Stimulated activated CD4-positive, alpha-beta T cell treated with anti-CD3 and anti-CD28 coated beads, Interleukin-1b, Interleukin-23, amount 100 ng/mL, for 1 hour (primary cell): ENCODE measurements at regions not wholly inside any gene's neighbourhood (a gene's known extent, or its start where the extent isn't known, plus 50 kb on each side); places are given as distances from the start of the nearest gene placed in this dataset.
"Not testable (repeated sequence)": the region's sequence is repeated elsewhere in the genome, so short reads cannot be mapped to it uniquely, and the experiment has no call there.

ENCODE experiments used
- DNase-seq, 2 donors: peaks; one replicate each; pipeline ENCODE4 v3.0.0-alpha.2; 2020; ENCODE audit warnings: low read depth in 2 of 2

DNA sequence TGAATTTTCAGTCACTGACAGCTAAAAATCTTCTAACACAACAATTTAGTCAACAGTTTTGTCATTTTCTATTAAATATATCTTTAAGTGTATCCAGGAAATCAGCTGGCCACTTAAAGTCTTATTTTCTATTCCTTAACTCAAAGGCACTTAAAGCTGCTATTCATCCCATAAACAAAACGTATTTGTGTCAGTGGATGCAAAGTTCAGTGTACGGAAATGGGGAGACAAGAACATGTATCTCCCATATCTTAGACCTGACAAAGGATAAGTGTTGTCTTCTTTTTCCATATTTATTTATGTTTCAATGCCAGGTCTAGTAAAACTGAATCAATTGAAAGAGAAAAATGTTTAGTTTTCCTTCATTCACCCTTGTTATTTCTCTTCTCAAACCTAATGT, 409.8 kb upstream of the KLHL1 start:
- no peak for DNase-seq

DNA sequence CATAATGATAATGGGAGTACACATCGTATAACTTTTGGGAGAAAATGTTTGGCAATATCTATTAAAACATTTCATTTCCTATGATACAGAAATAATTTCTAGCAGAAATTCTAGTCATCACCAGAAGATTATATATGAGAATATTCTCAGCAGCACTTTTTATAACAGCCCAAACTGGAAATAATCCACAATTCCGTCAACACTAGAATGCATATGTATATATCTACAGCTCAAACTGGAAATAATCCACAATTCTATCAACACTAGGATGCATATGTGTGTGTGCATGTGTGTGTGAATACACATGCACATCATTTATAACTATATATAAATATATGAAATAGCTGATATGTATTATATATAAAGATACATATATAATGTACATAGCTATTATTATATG, 408.0 kb upstream of the KLHL1 start:
- no peak for DNase-seq

DNA sequence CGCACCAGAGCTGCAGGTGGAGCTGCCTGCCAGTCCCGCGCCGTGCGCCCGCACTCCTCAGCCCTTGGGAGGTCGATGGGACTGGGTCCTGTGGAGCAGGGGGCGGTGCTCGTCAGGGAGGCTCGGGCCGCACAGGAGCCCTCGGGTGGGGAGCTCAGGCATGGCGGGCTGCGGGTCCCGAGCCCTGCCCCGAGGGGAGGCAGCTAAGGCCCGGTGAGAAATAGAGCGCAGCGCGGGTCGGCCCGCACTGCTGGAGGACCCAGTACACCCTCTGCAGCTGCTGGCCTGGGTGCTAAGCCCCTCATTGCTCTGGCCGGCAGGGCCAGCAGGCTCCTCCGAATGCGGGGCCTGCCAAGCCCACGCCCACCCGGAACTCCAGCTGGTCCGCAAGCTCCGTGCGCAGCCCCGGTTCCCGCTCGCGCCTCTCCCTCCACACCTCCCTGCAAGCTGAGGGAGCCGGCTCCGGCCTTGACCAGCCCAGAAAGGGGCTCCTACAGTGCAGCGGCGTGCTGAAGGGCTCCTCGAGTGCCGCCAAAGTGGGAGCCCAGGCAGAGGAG, 403.7 kb upstream of the KLHL1 start:
- not testable (repeated sequence) for DNase-seq

DNA sequence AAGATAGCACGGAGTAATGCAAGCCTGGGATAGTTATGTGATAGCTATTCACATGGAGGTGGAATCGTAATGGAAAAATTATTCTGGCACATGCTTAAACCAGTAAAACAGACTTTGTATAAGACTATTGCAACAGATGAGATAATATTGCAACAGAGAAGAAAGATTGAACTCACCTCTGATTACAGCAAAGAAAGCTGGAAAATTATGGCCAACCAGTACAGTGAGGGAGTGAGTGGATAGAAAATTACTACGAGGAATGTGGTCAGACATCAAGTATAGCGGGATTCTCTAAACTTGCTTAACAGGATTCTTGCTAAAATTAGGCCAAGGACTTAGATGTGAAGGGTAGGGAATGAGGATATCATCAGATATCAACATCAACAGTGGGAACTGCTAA, 397.6 kb upstream of the KLHL1 start:
- no peak for DNase-seq

DNA sequence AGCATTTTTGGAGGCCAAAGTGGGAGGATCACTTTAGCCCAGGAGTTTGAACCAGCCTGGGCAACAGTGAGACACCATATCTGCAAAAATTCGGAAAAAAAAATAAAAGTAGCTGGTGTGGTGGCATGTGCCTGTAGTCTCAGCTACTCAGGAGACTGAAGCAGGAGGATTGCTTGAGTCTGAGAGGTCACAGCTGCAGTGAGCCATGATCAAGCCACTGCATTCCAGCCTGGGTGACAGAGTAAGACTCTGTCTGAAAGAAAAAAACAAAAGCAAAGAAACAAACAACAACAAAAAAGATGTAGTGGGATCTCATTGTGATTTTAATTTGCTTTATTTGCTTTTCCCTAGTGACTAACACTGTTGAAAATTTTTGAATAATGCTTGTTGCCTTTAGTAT, 394.7 kb upstream of the KLHL1 start:
- no peak for DNase-seq

DNA sequence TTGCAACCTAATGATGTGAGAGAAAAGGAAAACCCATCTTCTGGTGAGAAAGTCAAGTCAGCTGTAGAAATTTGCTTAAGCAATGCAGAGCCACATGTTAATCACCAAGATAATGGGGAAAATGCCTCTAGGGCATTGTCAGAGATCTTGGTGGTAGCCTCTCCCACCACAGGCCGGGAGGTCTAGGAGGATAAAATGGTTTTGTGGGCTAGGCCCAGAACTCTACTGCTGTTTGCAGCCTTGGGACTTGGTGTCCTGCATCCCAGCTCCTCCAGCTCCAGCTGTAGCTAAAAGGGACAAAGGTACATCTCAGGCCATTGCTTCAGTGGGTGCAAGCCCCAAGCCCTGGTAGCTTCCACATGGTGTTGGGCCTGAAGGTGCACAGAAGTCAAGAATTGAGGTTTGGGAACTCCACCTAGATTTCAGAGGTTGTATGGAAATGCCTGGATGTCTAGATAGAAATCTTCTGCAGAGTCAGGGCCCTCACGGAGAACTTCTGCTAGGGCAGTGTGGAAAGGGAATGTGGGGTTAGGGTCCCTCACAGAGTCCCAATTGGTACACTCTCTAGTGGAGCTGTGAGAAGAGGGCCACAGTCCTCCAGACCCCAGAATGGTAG, 382.2 kb upstream of the KLHL1 start:
- no peak for DNase-seq

DNA sequence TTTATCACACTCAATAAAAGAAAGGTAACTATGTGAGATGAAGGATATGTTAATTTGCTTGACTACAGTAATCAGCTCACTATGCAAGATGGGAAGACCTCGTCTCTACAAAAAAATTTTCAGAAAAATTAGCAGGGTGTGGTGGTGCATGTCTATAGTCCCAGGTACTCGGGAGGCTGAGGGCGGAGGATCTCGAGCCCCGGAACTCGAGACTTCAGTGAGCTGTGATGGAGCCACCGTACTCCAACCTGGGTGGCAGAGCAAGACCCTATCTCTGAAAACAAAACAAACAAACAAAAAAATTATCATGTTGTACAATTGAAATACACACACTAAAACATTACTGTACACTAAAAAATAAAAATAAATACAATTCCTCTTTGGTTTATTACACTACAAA, 376.7 kb upstream of the KLHL1 start:
- no peak for DNase-seq

DNA sequence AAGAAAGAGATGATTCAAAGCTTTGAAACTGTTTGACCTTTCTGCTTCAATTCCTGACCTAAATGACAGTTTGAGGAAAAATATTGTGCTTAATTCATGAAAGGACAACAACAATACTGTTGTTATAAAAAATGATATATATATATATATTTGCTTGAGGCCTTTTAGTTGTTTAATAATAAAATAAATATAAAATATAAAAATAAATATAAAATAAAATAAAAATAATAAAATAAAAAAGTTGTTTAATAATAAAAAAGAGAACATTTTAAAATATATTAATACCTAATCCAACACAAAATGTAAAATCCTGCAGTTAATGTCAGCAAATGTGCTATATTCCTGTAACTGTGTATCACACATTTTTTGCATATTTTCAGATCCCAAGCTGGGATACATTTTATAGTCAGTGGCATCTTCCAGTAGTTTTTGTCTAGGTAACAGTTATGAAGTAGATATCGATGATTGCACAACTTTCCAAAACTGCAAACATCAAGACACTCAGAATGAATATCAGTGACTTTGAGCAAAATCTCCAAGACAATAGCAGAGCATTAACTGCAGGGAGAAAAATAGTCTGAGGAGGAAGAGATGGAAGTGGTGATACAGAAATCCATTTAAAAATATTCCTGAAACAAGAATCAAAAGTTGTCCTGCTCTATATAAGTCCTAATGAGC, 375.5 kb upstream of the KLHL1 start:
- no peak for DNase-seq

DNA sequence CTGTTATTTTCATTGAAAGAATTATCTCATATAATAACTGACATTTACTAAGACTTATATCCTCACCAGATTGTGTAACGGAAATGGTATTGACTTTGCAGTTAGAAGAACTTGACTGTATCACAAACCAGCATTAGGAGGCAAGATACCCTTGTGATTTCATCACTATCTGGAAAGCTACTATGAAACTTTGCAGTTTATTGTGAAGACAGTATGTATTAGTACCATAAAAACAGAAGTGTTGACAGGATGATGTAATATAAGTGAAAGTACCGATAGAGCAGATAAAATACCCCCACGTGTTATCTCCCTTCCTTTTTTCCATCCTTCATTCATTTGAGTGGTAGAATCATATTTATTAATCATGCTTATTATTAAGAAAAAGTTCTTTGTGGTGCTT, 365.7 kb upstream of the KLHL1 start:
- DNase-seq: no peak

DNA sequence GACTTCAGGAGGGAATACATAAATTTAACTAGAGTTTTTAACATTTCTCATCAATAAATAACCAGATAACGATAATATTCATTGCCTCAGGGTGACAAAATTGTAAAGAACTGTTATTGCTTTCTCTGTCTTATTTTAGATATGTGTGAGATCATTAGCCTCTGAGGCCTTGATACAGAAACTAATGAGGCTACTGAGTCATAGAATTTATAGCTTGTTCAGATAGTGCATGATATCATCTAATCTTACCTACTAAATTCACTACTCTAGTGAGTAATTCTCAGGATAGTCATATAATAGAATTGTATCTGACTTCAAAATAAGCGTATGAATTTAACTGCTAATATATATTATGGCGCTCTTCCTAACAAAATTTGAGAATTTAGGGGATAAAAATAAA, 360.8 kb upstream of the KLHL1 start:
- DNase-seq: no peak

DNA sequence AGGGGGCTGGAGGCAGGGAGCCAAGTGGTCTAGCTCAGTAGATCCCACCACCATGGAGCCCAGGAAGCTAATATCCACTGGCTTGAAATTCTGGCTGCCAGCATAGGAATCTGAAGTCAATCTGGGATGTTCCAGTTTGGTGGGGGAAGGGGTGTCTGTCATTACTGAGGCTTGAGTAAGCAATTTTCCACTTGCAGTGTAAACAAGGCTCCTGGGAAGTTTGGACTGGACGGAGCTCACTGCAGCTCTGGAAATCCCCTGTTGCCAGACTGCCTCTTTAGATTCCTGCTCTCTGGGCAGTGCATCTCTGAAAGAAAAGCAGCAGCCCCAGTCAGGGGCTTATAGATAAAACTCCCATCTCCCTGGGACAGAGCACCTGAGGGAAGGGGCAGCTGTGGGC, 349.2 kb upstream of the KLHL1 start:
- DNase-seq: no peak

DNA sequence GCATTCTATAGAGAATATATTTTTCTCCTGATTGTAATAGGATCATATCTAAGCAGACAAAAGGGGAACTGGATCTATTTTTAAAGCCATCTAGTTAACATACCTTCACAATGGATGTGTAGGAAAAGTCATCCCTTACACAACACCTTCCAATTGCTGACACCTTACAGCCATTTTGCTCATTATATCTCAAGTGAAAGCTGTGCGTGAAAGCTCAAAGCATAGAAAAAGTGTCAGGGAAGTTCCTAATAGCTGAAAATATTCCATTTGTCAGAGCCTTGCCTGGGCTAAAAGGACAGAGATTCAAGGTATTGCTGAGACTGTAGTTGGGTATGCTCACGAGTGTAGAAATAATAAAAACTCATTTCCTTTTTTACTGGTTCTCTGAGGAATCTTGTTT, 340.6 kb upstream of the KLHL1 start:
- DNase-seq: no peak

DNA sequence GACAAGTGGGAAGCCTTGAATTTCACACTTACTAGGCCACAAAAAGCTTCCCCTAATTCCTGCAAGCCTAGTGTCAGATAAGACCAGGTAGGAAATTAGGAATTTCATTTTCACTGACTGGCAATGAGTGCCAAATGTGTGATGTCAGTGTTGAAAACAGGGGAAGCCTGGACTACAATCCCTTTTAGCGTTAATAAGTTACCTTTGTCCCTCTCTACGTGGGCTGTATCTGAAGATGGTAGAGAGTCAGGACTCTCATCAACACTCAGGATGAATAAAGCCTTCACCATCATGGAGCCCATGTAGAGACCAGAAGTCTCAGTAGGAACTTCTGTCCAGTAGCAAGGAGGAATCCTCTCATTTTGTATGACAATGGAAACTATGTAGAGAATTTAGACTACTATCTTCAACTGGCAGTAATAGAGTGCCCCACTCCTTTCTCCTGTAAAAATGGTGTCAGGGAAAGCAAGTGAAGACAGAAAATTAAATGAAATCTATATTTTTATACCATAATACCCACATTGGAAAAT, 324.1 kb upstream of the KLHL1 start:
- DNase-seq: no peak

DNA sequence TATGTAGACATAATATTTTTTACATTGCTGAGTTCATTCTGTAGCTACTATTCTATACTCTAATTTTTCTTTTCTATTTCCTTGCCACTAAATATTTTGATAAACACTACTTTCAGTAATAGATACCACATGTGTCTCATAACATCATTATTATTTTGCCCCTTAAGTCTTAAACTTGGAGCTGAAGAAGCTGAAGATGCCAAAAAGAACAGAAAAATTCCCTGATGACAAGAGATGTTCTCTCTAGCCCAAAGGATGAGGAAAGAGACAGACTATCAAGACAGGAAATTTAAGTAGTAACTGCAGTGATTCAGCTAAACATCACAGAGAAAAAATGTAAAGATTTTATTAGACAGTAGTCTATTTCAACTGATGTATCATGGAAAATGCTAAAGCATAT, 322.0 kb upstream of the KLHL1 start:
- no peak for DNase-seq

DNA sequence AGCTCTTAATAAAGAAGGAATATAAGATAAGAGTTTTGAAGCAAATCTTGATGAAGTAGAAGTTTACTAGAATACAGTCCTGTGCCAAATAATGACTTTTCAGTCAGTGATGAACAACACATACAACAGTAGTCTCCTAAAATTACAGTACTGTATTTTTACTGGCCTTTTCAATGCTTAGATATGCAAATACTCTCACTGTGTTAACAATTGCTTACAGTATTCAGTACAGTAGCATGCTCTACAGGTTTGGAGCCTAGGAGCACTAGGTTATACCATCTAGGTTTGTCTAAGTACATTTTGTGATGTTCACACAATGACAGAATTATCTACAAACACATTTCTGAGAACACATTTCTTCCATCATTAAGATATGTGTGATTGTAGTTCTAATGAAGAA, 316.7 kb upstream of the KLHL1 start:
- no peak for DNase-seq

DNA sequence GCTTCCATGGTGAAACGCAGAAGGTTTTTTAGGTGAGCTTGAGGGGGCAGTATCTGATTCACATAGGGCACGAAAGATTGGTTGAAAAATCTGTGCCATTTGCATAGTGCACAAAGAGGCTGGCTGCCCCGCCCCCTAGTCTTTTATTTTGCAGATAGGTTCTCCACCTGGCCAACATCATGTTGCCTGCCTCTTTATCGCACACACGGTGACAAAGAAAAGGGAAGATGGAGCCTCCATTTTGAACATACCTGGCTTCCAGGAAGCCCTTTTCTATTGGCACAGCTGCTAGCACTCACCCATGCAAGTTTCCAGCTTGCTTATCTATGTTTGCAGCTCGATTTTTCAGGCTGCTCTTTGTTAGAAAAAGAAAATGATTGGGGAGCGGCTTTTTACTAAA, 316.2 kb upstream of the KLHL1 start:
- no peak for DNase-seq

DNA sequence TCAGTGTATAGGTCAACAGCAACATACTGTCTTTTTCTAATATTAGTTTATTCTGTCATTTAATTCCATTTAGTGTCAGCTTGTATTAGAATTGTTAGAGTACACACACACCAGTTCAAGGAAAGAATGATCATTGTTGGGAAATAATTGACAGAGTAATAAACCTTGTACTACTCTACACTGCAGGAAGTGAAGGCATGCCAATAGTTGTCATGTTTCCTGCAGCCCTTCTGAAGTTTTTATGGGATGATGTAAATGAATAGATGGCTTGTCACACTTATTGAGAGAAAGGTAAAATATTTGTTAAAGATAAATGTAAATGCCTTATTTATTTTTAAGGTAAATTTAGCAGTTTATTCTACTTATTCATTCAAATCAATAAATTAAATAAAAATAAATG, 306.9 kb upstream of the KLHL1 start:
- DNase-seq: no peak

DNA sequence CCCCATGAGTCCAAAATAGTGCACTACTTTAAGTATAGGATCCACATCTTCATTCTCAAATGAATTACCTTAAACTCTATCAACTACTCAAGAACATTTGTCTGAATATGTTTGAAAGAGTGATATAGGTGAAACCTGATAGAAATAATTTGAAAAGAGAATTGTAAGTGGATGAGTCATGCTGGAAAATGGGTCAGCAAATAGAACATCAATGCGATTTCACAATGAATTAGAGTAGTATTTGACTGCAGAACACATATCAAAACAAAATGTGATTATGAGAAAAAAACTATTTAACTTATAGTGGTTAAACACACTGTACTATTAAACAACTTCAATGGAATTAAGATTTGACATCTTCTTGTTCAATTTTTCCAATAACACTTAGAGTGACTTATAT, 300.6 kb upstream of the KLHL1 start:
- DNase-seq: no peak

DNA sequence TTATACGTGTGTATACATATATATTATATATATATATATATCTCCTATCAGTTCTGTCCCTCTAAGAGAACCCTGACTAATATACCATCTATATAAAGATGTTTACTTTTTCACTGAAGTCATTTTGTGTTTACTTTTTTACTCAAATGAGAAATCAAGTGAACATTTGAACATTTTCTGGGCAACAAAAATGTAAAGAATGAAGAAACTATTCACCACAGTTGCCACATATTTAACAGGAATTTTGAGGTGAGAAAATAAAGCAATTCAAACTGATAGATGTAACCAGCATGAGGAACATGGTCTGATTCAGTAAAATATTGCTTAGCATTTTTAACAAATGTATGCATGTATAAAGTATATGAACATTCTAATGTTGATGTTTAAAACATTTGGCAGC, 299.2 kb upstream of the KLHL1 start:
- no peak for DNase-seq

DNA sequence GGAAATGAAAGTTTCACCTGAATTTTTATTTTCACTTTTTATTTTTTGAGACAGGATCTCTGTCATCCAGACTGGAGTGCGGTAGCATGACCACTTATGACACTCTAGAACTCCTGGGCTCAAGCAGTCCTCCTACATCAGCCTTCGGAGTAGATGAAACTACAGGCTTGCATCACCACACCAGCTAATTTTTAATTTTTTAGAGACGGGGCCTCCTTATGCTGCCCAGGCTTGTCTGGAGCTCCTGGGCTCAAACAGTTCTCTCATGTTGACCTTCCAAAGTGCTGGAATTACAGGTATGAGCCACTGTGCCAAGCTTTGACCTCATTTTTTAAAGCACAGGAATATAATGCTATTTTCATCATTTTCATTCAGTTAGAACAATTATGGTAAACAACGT, 297.0 kb upstream of the KLHL1 start:
- no peak for DNase-seq

DNA sequence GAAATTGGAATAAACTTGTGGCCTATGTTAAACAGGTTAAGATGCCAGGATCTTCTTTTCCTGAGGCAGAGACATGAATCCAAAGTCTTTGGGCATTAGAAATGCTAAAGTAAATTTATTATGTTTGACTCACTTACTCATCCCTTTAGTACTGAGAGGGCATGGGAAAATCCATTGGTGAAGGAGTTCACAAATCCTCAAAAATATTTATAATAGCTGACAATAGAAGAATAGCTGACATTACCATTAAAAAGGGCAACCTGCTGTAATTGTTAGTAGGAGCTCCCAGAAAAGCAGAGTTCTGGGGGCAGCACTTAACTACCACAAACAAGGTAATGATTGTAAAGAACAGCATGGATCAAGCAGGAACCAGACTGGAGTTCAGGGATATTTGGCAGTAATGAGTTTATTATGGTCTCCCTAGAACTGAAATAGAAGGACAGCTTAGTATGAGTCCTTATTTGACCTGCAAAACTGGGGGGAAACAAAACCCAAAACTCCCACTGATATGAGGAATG, 285.8 kb upstream of the KLHL1 start:
- no peak for DNase-seq

DNA sequence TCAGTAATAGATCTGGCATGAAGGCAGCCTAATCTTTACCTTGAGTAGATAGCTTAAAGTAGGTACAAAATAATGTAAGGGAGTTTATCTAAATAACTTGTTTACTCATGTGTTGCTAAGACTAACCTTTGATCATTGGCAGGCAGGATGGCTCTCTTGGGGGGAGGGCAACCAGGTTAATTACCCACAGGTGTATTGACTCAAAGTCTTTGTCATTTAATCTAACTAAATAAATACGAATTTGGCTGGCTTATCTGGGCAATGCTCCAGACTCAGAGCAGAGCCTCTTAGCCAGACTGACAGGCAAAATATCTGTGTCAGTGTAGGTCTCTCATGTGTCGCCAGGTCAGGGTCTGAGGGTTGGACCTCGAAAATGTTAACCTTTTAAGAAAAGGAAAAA, 283.4 kb upstream of the KLHL1 start:
- no peak for DNase-seq

DNA sequence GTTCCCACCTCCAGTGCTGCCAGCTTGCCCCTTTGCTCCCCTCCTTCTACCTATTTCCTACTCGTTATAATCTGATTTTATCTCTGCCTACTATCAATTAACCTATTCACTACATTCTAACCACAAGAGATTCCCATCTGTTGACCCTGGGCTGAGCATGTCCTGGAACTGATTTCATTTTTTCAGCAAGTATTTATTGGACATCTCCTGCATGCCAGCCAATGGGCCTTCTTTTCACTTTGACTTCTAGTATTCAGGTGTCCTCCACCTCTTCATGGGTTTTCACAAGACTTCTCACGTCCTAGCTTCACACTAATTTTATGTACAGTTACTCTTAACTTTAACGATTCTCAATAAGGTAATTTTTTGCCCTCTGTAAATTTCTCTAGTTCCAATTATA, 282.7 kb upstream of the KLHL1 start:
- DNase-seq: no peak
